Activated T-cell treated with anti-CD3 and anti-CD28 coated beads for 1 hour (primary cell): ENCODE measurements at regions not wholly inside any gene's neighbourhood (a gene's known extent, or its start where the extent isn't known, plus 50 kb on each side); places are given as distances from the start of the nearest gene placed in this dataset.

Experiments used
- DNase-seq: peaks from one replicate; pipeline ENCODE4 v3.0.0-alpha.2; 2020; ENCODE audit warnings: low read depth

GRCh38 chrX:43508694-43509093 is 147.4 kb upstream of the MAOA start:
- DNase-seq, result no peak

- DNase-seq, result no peak
Observed at GRCh38 chrX:43510209-43510608, 145.9 kb upstream of the MAOA start.

- DNase-seq, result no peak
Observed at GRCh38 chrX:43513085-43513484, 143.0 kb upstream of the MAOA start.

- no peak for DNase-seq
Observed at GRCh38 chrX:43514820-43515219, 141.3 kb upstream of the MAOA start.

GRCh38 chrX:43522582-43522981 is 133.5 kb upstream of the MAOA start:
- no peak for DNase-seq

GRCh38 chrX:43525901-43526610 is 130.0 kb upstream of the MAOA start:
- DNase-seq, result no peak

GRCh38 chrX:43526878-43527277 is 129.2 kb upstream of the MAOA start:
- DNase-seq, result no peak

GRCh38 chrX:43527801-43528200 is 128.3 kb upstream of the MAOA start:
- no peak for DNase-seq

- DNase-seq, result no peak
Observed at GRCh38 chrX:43530837-43531236, 125.3 kb upstream of the MAOA start.

- no peak for DNase-seq
Observed at GRCh38 chrX:43540318-43540717, 115.8 kb upstream of the MAOA start.

GRCh38 chrX:43551590-43551989 is 104.5 kb upstream of the MAOA start:
- no peak for DNase-seq

GRCh38 chrX:43552156-43552555 is 103.9 kb upstream of the MAOA start:
- DNase-seq, result no peak

- DNase-seq, result no peak
Observed at GRCh38 chrX:43552703-43553102, 103.4 kb upstream of the MAOA start.

GRCh38 chrX:43553257-43553656 is 102.8 kb upstream of the MAOA start:
- no peak for DNase-seq

GRCh38 chrX:43556207-43556606 is 99.9 kb upstream of the MAOA start:
- DNase-seq, result no peak

- DNase-seq, result peak; percentile 44
Observed at GRCh38 chrX:43557792-43558191, 98.3 kb upstream of the MAOA start.

- DNase-seq, result peak; percentile 1
Observed at GRCh38 chrX:43559644-43560043, 96.5 kb upstream of the MAOA start.

GRCh38 chrX:43560247-43560946 is 95.7 kb upstream of the MAOA start:
- DNase-seq, result no peak

GRCh38 chrX:43562372-43562771 is 93.7 kb upstream of the MAOA start:
- DNase-seq, result no peak

GRCh38 chrX:43564953-43565352 is 91.1 kb upstream of the MAOA start:
- no peak for DNase-seq

- DNase-seq, result no peak
Observed at GRCh38 chrX:43566170-43566569, 89.9 kb upstream of the MAOA start.

GRCh38 chrX:43573441-43574015 is 82.6 kb upstream of the MAOA start:
- DNase-seq, result no peak

- no peak for DNase-seq
Observed at GRCh38 chrX:43580621-43581020, 75.5 kb upstream of the MAOA start.

GRCh38 chrX:43581167-43581566 is 74.9 kb upstream of the MAOA start:
- no peak for DNase-seq
